KMS-11 (cell line): ENCODE measurements at regions not wholly inside any gene's neighbourhood (a gene's known extent, or its start where the extent isn't known, plus 50 kb on each side); places are given as distances from the start of the nearest gene placed in this dataset.
"Not testable (repeated sequence)": the region's sequence is repeated elsewhere in the genome, so short reads cannot be mapped to it uniquely, and the experiment has no call there.

Source experiments
- H2AFZ ChIP-seq: fragments of 200-600 bp; sonication (generic); 2 replicates; pipeline ENCODE4 v1.6.1; 2016; ENCODE audit warnings: antibody characterized with exemption, mixed run types, low read depth
- H3K27ac ChIP-seq: fragments of 200-600 bp; sonication (generic); 2 replicates; pipeline ENCODE4 v1.6.1; 2016; ENCODE audit warnings: mild to moderate bottlenecking, mixed run types
- H3K27me3 ChIP-seq: fragments of 200-600 bp; sonication (generic); 2 replicates; pipeline ENCODE4 v1.6.1; 2017; ENCODE audit warnings: mild to moderate bottlenecking, low read depth, mixed run types, moderate library complexity; ENCODE audit not compliant: insufficient read depth
- H3K36me3 ChIP-seq: fragments of 200-600 bp; sonication (generic); 2 replicates; pipeline ENCODE4 v1.6.1; 2017; ENCODE audit warnings: mild to moderate bottlenecking, mixed run types; ENCODE audit not compliant: insufficient read depth
- H3K4me1 ChIP-seq: fragments of 200-600 bp; sonication (generic); 2 replicates; pipeline ENCODE4 v1.6.1; 2016; ENCODE audit warnings: mild to moderate bottlenecking, low read depth, mixed run types; ENCODE audit not compliant: poor library complexity, severe bottlenecking
- H3K4me2 ChIP-seq: fragments of 200-600 bp; sonication (generic); 2 replicates; pipeline ENCODE4 v1.7.0; 2016; ENCODE audit warnings: mild to moderate bottlenecking, mixed run types
- H3K4me3 ChIP-seq: fragments of 200-600 bp; sonication (generic); IDR thresholded peaks from 2 replicates; pipeline ENCODE4 v1.6.1; 2017; ENCODE audit warnings: low read depth, low read length, mixed read lengths; ENCODE audit not compliant: insufficient read depth
- H3K79me2 ChIP-seq: fragments of 200-600 bp; sonication (generic); 2 replicates; pipeline ENCODE4 v1.6.1; 2016; ENCODE audit warnings: low read depth, mixed run types; ENCODE audit not compliant: insufficient read depth
- H3K9ac ChIP-seq: fragments of 200-600 bp; sonication (generic); 2 replicates; pipeline ENCODE4 v1.6.1; 2016; ENCODE audit warnings: mild to moderate bottlenecking, mixed run types
- H4K20me1 ChIP-seq: fragments of 200-600 bp; sonication (generic); 2 replicates; pipeline ENCODE4 v1.6.1; 2016; ENCODE audit warnings: mild to moderate bottlenecking, mixed run types; ENCODE audit not compliant: insufficient read depth
- CTCF ChIP-seq: fragments of 200-600 bp; sonication (generic); conservative IDR thresholded peaks from 2 replicates; pipeline ENCODE4 v1.6.1; 2017; ENCODE audit warnings: low read depth, mild to moderate bottlenecking, antibody characterized with exemption, low read length, moderate library complexity, mixed read lengths

GRCh38 chr2:63712748-63713147 lies 124.0 kb downstream of the MDH1 start:
- H3K4me2 ChIP-seq: no peak overlapping the region
- no peak for TF ChIP-seq CTCF
- no peak overlapping the region for H3K27ac ChIP-seq
- H3K27me3 ChIP-seq: no peaks in the 10 kb centered on the region
- no peaks in the 10 kb centered on the region for H3K36me3 ChIP-seq
- H3K79me2 ChIP-seq: no peaks in the 10 kb centered on the region
- H2AFZ ChIP-seq: no peak overlapping the region
- H3K4me1 ChIP-seq: no peaks in the 10 kb centered on the region
- H4K20me1 ChIP-seq: no peaks in the 10 kb centered on the region
- H3K9ac ChIP-seq: no peak overlapping the region
- no peak overlapping the region for H3K4me3 ChIP-seq

GRCh38 chr2:63716146-63716545 lies 125.5 kb upstream of the UGP2 start:
- no peak overlapping the region for H2AFZ ChIP-seq
- TF ChIP-seq CTCF: no peak
- H3K9ac ChIP-seq: no peak overlapping the region
- H3K4me2 ChIP-seq: no peak overlapping the region
- no peaks in the 10 kb centered on the region for H4K20me1 ChIP-seq
- H3K79me2 ChIP-seq: no peaks in the 10 kb centered on the region
- H3K36me3 ChIP-seq: no peaks in the 10 kb centered on the region
- no peak overlapping the region for H3K4me3 ChIP-seq
- H3K27ac ChIP-seq: no peak overlapping the region
- H3K4me1 ChIP-seq: no peaks in the 10 kb centered on the region
- H3K27me3 ChIP-seq: no peaks in the 10 kb centered on the region

GRCh38 chr2:63719052-63719451 lies 122.6 kb upstream of the UGP2 start:
- Histone ChIP-seq H3K4me2 (no peak overlapping the region), H3K27ac (no peak overlapping the region), H3K4me3 (no peak overlapping the region), H2AFZ (no peak overlapping the region), H3K4me1 (no peaks in the 10 kb centered on the region), H4K20me1 (no peaks in the 10 kb centered on the region), H3K79me2 (no peaks in the 10 kb centered on the region), H3K27me3 (no peaks in the 10 kb centered on the region), H3K36me3 (no peaks in the 10 kb centered on the region), H3K9ac (no peak overlapping the region)
- no peak for TF ChIP-seq CTCF

- Histone ChIP-seq H3K4me1 (no peaks in the 10 kb centered on the region), H3K36me3 (no peaks in the 10 kb centered on the region), H3K27ac (no peak overlapping the region), H3K9ac (no peak overlapping the region), H3K79me2 (no peaks in the 10 kb centered on the region), H3K4me2 (no peak overlapping the region), H2AFZ (no peak overlapping the region), H3K27me3 (no peaks in the 10 kb centered on the region), H3K4me3 (no peak overlapping the region), H4K20me1 (no peaks in the 10 kb centered on the region)
- no peak for TF ChIP-seq CTCF
These were observed 120.6 kb upstream of the UGP2 start for GRCh38 chr2:63721082-63721424.

GRCh38 chr2:63722284-63722683 lies 119.4 kb upstream of the UGP2 start:
- not testable (repeated sequence) for H3K4me2 ChIP-seq, H4K20me1 ChIP-seq, H3K79me2 ChIP-seq, H3K4me1 ChIP-seq, H3K27ac ChIP-seq, H3K36me3 ChIP-seq, H3K4me3 ChIP-seq, H3K9ac ChIP-seq, H2AFZ ChIP-seq, H3K27me3 ChIP-seq
